CD4-positive, CD25-positive, alpha-beta regulatory T cell (primary cell): ENCODE measurements at regions not wholly inside any gene's neighbourhood (a gene's known extent, or its start where the extent isn't known, plus 50 kb on each side); places are given as distances from the start of the nearest gene placed in this dataset.

Experiments used
- ATAC-seq, 2 donors: fragments of 150-1000 bp; cut with Tn5 transposase; one replicate each; pipeline ENCODE4 v1.10.0; 2021; ENCODE audit warnings: low read depth in 2 of 2, moderate number of reproducible peaks in 2 of 2, moderate library complexity in 1 of 2
- DNase-seq, 3 donors: peaks; one replicate each; pipeline versions ENCODE4 v3.0.0 to v3.0.0-alpha.2; 2012 to 2022; ENCODE audit warnings: mixed read lengths in 1 of 3
- H3K27ac ChIP-seq: one replicate; pipeline ENCODE4 v1.7.0; 2013; ENCODE audit warnings: mild to moderate bottlenecking, low read length; ENCODE audit not compliant: insufficient read depth, poor library complexity, severe bottlenecking
- H3K27me3 ChIP-seq: one replicate; pipeline ENCODE4 v1.7.0; 2013; ENCODE audit warnings: low read length; ENCODE audit not compliant: control insufficient read depth, insufficient read depth
- H3K36me3 ChIP-seq: one replicate; pipeline ENCODE4 v1.7.0; 2013; ENCODE audit warnings: mild to moderate bottlenecking, low read length, moderate library complexity; ENCODE audit not compliant: control insufficient read depth, insufficient read depth
- H3K4me1 ChIP-seq: 2 replicates; pipeline ENCODE4 v1.7.0; 2013; ENCODE audit warnings: mild to moderate bottlenecking, low read length; ENCODE audit not compliant: insufficient read depth, control insufficient read depth, poor library complexity, severe bottlenecking
- H3K4me3 ChIP-seq: one replicate; pipeline ENCODE4 v1.7.0; 2013; ENCODE audit warnings: low read depth, mild to moderate bottlenecking, low read length, moderate library complexity
- H3K9me3 ChIP-seq, 2 experiments: 1 replicate in 1 of 2; 2 replicates in 1 of 2; pipeline ENCODE4 v1.7.0; 2013; ENCODE audit warnings: low read length in 2 of 2, mild to moderate bottlenecking in 1 of 2, moderate library complexity in 1 of 2; ENCODE audit not compliant: control insufficient read depth in 2 of 2
- H3K27ac Mint-ChIP-seq, 3 donors: one replicate each; pipeline ENCODE4 v1.8.0; 2020 to 2022; ENCODE audit warnings: mild to moderate bottlenecking in 3 of 3, mixed read lengths in 3 of 3, moderate library complexity in 2 of 3
- H3K27me3 Mint-ChIP-seq: one replicate; pipeline ENCODE4 v1.8.0; 2022; ENCODE audit warnings: mild to moderate bottlenecking, mixed read lengths
- H3K36me3 Mint-ChIP-seq: one replicate; pipeline ENCODE4 v1.8.0; 2020; ENCODE audit warnings: mixed read lengths
- H3K4me1 Mint-ChIP-seq, 4 donors: one replicate each; pipeline ENCODE4 v1.8.0; 2020 to 2022; ENCODE audit warnings: mixed read lengths in 4 of 4, mild to moderate bottlenecking in 1 of 4
- H3K4me3 Mint-ChIP-seq, 4 donors: one replicate each; pipeline ENCODE4 v1.8.0; 2020 to 2022; ENCODE audit warnings: mild to moderate bottlenecking in 4 of 4, mixed read lengths in 4 of 4, moderate library complexity in 3 of 4
- H3K9me3 Mint-ChIP-seq, 7 donors: one replicate each; pipeline ENCODE4 v1.8.0; 2020 to 2022; ENCODE audit warnings: mixed read lengths in 7 of 7, mild to moderate bottlenecking in 3 of 7, moderate library complexity in 2 of 7

DNA sequence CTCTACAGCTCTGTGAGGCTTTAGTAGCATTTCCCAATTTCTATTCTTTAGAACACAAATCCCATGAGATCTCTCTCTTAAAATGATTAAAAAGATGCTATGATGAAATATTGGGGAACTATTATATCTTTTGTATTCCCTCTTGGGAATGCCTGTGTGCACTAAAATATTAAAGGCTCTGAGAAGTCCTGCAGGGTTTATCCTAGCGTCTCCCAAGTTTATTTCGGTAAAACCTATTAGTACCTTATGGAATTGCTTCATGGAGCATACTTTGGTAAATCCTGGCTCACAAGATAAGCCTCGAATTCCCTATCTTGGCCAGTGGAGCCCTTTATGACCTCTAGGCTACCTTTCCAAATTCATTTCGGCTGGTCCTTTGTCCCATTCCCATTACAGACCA, 306.8 kb downstream of the VRK1 start:
- Mint-ChIP-seq H3K4me3 (no peak overlapping the region), H3K27ac (no peak overlapping the region), H3K27me3 (peaks cover 12% of the 10 kb centered on the region), H3K36me3 (no peaks in the 10 kb centered on the region), H3K9me3 (peaks cover 0 to 4% (median 2%) of the 10 kb centered on the region in 7 donors), H3K4me1 (no peaks in the 10 kb centered on the region)
- H3K27ac ChIP-seq = no peak overlapping the region
- ATAC-seq (no peak), DNase-seq (no peak)
- no peaks in the 10 kb centered on the region for H3K4me1 ChIP-seq
- no peaks in the 10 kb centered on the region for H3K27me3 ChIP-seq
- H3K36me3 ChIP-seq = no peaks in the 10 kb centered on the region
- H3K4me3 ChIP-seq = no peak overlapping the region
- peaks cover 0 to 3% of the 10 kb centered on the region in 2 experiments for H3K9me3 ChIP-seq

GRCh38 chr14:97106166-97106565, 309.0 kb downstream of the VRK1 start:
- no peaks in the 10 kb centered on the region for H3K27me3 ChIP-seq
- no peaks in the 10 kb centered on the region for H3K36me3 ChIP-seq
- no peak overlapping the region for H3K4me3 Mint-ChIP-seq
- no peak overlapping the region for H3K27ac ChIP-seq
- H3K27me3 Mint-ChIP-seq = peaks cover 20% of the 10 kb centered on the region
- peaks cover 5 to 9% of the 10 kb centered on the region in 2 experiments for H3K9me3 ChIP-seq
- H3K36me3 Mint-ChIP-seq = no peaks in the 10 kb centered on the region
- no peaks in the 10 kb centered on the region for H3K4me1 Mint-ChIP-seq
- ATAC-seq = no peak
- H3K4me1 ChIP-seq = no peaks in the 10 kb centered on the region
- H3K27ac Mint-ChIP-seq = peak overlapping the region in 1 of 3 donors; percentile 2
- no peak overlapping the region for H3K4me3 ChIP-seq
- no peak for DNase-seq
- peaks cover 2 to 11% (median 4%) of the 10 kb centered on the region in 7 donors for H3K9me3 Mint-ChIP-seq

DNA sequence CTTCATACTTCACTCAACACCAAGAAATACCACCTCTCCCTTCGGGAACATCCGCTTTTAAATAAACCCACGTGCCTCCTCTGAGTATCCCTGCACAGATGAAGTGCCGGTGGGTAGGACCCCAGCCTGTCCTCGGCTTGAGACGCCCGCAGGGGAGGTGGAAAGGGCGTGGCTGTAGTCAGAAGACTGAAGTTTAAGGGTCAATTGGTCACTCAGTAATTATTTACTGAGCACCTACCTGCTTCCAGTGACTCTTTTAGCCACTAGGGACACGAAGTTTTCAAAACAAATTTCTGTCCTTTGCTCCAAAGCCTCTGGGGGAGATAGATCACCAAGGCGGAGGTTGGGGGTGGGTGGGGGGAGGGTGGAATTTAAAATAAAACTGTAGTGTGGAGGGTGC, 309.4 kb downstream of the VRK1 start:
- Mint-ChIP-seq H3K4me3 (no peak overlapping the region), H3K4me1 (no peaks in the 10 kb centered on the region)

GRCh38 chr14:97107080-97107479, 309.9 kb downstream of the VRK1 start:
- Histone ChIP-seq H3K27me3 (no peaks in the 10 kb centered on the region), H3K4me3 (no peak overlapping the region), H3K4me1 (no peaks in the 10 kb centered on the region), H3K27ac (no peak overlapping the region), H3K36me3 (no peaks in the 10 kb centered on the region), H3K9me3 (peaks cover 5 to 9% of the 10 kb centered on the region in 2 experiments)
- no peaks in the 10 kb centered on the region for H3K4me1 Mint-ChIP-seq
- no peak for ATAC-seq
- no peak for DNase-seq
- H3K27me3 Mint-ChIP-seq = peaks cover 20% of the 10 kb centered on the region
- H3K27ac Mint-ChIP-seq = no peak overlapping the region
- H3K4me3 Mint-ChIP-seq = no peak overlapping the region
- peaks cover 2 to 11% (median 4%) of the 10 kb centered on the region in 7 donors for H3K9me3 Mint-ChIP-seq
- no peaks in the 10 kb centered on the region for H3K36me3 Mint-ChIP-seq

More for the DNA sequence above, 309.4 kb downstream of the VRK1 start:
- Mint-ChIP-seq H3K27me3 (peaks cover 20% of the 10 kb centered on the region), H3K36me3 (no peaks in the 10 kb centered on the region), H3K27ac (peak overlapping the region in 1 of 3 donors; percentile 2), H3K9me3 (peaks cover 2 to 11% (median 4%) of the 10 kb centered on the region in 7 donors)
- DNase-seq (no peak), ATAC-seq (no peak)
- Histone ChIP-seq H3K9me3 (peaks cover 5 to 9% of the 10 kb centered on the region in 2 experiments), H3K27me3 (no peaks in the 10 kb centered on the region), H3K27ac (no peak overlapping the region), H3K36me3 (no peaks in the 10 kb centered on the region), H3K4me3 (no peak overlapping the region), H3K4me1 (no peaks in the 10 kb centered on the region)

DNA sequence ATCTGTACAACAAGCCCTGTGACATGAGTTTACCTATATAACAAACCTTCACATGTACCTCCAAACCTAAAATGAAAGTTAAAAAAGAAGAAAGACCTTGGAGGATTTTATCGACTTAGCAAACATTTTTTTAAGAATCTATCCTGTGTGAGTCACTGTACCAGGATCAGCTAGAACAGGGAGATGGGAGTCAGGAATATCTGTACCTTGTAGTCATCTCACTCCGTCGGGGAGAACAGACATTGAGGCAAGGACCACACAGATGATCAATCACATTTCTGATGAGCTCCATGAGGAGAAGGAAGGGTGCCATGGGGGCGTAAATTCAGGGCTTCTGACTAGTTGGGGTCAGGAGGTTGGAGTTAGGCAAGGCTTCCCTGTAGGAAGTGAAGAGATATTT, 310.6 kb downstream of the VRK1 start:
- Mint-ChIP-seq H3K36me3 (no peaks in the 10 kb centered on the region), H3K27ac (no peak overlapping the region), H3K27me3 (peaks cover 20% of the 10 kb centered on the region), H3K4me3 (no peak overlapping the region), H3K4me1 (no peaks in the 10 kb centered on the region), H3K9me3 (peaks cover 2 to 11% (median 4%) of the 10 kb centered on the region in 7 donors)
- Histone ChIP-seq H3K36me3 (no peaks in the 10 kb centered on the region), H3K9me3 (peaks cover 5 to 9% of the 10 kb centered on the region in 2 experiments), H3K27ac (no peak overlapping the region), H3K27me3 (no peaks in the 10 kb centered on the region), H3K4me3 (no peak overlapping the region), H3K4me1 (no peaks in the 10 kb centered on the region)
- ATAC-seq = no peak
- no peak for DNase-seq

DNA sequence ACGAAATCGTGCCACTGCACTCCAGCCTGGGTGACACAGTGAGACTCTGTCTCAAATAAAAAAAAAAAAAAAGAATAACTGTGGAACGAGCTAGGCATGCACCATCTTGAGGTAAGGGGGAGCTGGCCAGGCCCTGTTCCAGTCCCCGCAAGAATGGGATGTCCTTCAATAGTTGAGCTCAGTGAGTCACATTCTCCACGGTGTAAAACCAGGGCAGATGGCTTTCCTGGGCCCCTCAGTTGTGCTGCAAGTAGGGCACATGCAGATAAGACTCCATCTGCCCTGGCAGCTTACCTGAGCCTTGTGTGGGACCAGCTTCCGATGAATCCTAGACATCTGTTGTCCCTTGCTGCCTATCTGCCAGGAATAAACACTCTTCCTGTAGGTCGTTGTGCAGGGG, 312.1 kb downstream of the VRK1 start:
- H3K4me3 Mint-ChIP-seq = no peak overlapping the region
- H3K36me3 Mint-ChIP-seq = no peaks in the 10 kb centered on the region
- Histone ChIP-seq H3K4me3 (no peak overlapping the region), H3K27ac (no peak overlapping the region), H3K9me3 (peaks cover 5 to 9% of the 10 kb centered on the region in 2 experiments), H3K4me1 (no peaks in the 10 kb centered on the region), H3K36me3 (no peaks in the 10 kb centered on the region), H3K27me3 (no peaks in the 10 kb centered on the region)
- no peak overlapping the region for H3K27ac Mint-ChIP-seq
- ATAC-seq = no peak
- DNase-seq = no peak
- H3K27me3 Mint-ChIP-seq = peaks cover 20% of the 10 kb centered on the region
- no peaks in the 10 kb centered on the region for H3K4me1 Mint-ChIP-seq
- peaks cover 2 to 11% (median 4%) of the 10 kb centered on the region in 7 donors for H3K9me3 Mint-ChIP-seq

- no peak for DNase-seq
- Histone ChIP-seq H3K27ac (no peak overlapping the region), H3K27me3 (no peaks in the 10 kb centered on the region), H3K4me3 (no peak overlapping the region), H3K9me3 (peaks cover 5 to 9% of the 10 kb centered on the region in 2 experiments), H3K4me1 (no peaks in the 10 kb centered on the region), H3K36me3 (no peaks in the 10 kb centered on the region)
- H3K9me3 Mint-ChIP-seq = peaks cover 0 to 11% (median 4%) of the 10 kb centered on the region in 7 donors
- no peak overlapping the region for H3K27ac Mint-ChIP-seq
- ATAC-seq = no peak
- H3K36me3 Mint-ChIP-seq = no peaks in the 10 kb centered on the region
- peaks cover 18% of the 10 kb centered on the region for H3K27me3 Mint-ChIP-seq
- no peak overlapping the region for H3K4me3 Mint-ChIP-seq
- no peaks in the 10 kb centered on the region for H3K4me1 Mint-ChIP-seq
Observed at GRCh38 chr14:97113339-97113738, 316.2 kb downstream of the VRK1 start.

- Mint-ChIP-seq H3K36me3 (no peaks in the 10 kb centered on the region), H3K4me1 (peaks cover 7 to 20% (median 17%) of the 10 kb centered on the region in 4 donors), H3K4me3 (no peak overlapping the region), H3K27me3 (peaks cover 5% of the 10 kb centered on the region), H3K27ac (no peak overlapping the region), H3K9me3 (no peaks in the 10 kb centered on the region)
- Histone ChIP-seq H3K36me3 (no peaks in the 10 kb centered on the region), H3K4me3 (no peak overlapping the region), H3K27me3 (no peaks in the 10 kb centered on the region), H3K4me1 (peaks cover 14% of the 10 kb centered on the region), H3K27ac (no peak overlapping the region), H3K9me3 (no peaks in the 10 kb centered on the region)
- DNase-seq (no peak), ATAC-seq (no peak)
Observed at GRCh38 chr14:97116546-97116945, 319.4 kb downstream of the VRK1 start.
